ENCODE measurements at regions not wholly inside any gene's neighbourhood (a gene's known extent, or its start where the extent isn't known, plus 50 kb on each side); places are given as distances from the start of the nearest gene placed in this dataset.

- DNase-seq, result no peak
Measured at GRCh38 chr18:66724664-66725356, 120.9 kb upstream of the CDH19 start.

GRCh38 chr18:66722671-66723070 lies 118.8 kb upstream of the CDH19 start:
- no peak for DNase-seq

GRCh38 chr18:66708646-66709045 lies 104.8 kb upstream of the CDH19 start:
- DNase-seq, result no peak

- DNase-seq, result no peak
Measured at GRCh38 chr18:66707473-66707872, 103.6 kb upstream of the CDH19 start.

GRCh38 chr18:66695281-66695680 lies 91.4 kb upstream of the CDH19 start:
- no peak for DNase-seq

- DNase-seq, result no peak
Measured at GRCh38 chr18:66694852-66695251, 91.0 kb upstream of the CDH19 start.

GRCh38 chr18:66687635-66688034 lies 83.7 kb upstream of the CDH19 start:
- DNase-seq, result no peak

- peak; percentile 52 for DNase-seq
Measured at GRCh38 chr18:66682855-66683322, 79.0 kb upstream of the CDH19 start.

- peak; percentile 72 for DNase-seq
Measured at GRCh38 chr18:66676699-66677098, 72.8 kb upstream of the CDH19 start.

GRCh38 chr18:66674286-66674685 lies 70.4 kb upstream of the CDH19 start:
- DNase-seq, result no peak

- DNase-seq, result no peak
Measured at GRCh38 chr18:66668706-66669105, 64.8 kb upstream of the CDH19 start.

- DNase-seq, result no peak
Measured at GRCh38 chr18:66662632-66663031, 58.7 kb upstream of the CDH19 start.

- DNase-seq, result no peak
Measured at GRCh38 chr18:66655407-66655806, 51.5 kb upstream of the CDH19 start.
